Stimulated activated CD8-positive, alpha-beta memory T cell treated with anti-CD3 and anti-CD28 coated beads, Interleukin-4, amount 100 ng/mL, for 48 hours (primary cell): ENCODE measurements at regions not wholly inside any gene's neighbourhood (a gene's known extent, or its start where the extent isn't known, plus 50 kb on each side); places are given as distances from the start of the nearest gene placed in this dataset.

ENCODE experiments used
- DNase-seq: peaks from one replicate; pipeline ENCODE4 v3.0.0-alpha.2; 2020

DNA sequence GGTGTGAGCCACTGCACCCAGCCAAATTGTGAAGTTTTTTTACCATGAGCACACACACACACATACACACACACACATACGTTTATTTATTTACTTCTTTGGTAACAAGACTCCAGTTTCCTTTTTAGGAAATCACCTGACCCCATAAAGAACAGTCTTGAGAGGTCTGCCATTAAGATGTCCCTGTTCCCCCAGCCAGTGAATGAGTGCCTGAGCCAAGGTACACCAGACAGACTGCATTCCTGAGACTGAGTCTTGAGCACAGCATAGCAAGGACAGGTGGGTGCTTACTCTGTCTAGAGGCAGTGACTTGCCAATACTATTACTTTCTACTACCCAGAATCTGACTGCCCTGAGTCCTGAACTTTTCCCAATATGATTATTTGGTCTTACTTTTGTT, 167.2 kb upstream of the SATB2 start:
- no peak for DNase-seq

DNA sequence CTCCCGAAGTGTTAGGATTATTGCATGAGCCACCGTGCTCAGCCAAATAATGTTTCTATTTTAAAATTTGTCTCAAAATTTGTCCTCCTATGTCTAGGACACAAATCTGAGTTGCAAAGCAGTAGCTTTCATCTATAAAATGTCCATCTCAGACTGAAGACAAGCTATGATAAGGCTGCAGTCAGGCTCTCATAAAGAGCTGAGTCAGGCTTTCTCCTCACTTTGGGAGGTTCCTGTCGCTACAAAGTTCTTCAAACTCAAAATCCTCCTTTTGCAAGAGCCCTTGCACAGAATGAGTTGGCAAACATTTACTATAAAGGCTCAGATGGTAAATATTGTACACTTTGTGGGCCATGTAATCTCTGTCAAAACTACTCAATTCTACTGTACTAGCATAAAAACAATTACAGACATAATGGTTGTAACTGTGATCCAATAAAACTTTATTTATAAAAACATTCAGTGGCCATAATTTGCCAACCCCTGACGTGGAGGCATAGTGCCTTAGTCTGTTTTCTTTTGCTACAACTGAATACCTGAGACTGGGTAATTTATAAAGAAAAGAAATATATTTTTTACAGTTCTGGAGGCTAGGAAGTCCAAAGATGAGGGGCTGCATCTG, 154.9 kb upstream of the SATB2 start:
- DNase-seq, result no peak

DNA sequence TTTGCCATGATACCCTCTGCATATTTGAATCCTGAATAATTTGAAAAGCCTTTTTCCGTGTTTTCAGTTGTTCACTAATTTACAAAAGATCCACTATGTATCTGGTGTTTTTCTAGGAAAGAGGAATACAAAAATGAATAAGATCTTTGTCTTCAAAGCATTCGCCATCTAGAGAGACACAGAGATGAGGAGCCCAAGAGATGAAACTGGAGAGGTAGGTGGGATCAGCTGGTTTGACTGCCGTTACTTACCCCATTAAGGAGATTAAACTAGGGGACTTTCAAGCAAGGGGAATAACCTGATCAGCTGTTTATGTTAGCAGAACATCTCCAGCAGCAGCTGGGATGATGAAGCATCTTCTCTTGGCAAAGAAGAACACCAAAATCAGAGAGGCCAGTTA, 150.2 kb upstream of the SATB2 start:
- DNase-seq, result no peak

DNA sequence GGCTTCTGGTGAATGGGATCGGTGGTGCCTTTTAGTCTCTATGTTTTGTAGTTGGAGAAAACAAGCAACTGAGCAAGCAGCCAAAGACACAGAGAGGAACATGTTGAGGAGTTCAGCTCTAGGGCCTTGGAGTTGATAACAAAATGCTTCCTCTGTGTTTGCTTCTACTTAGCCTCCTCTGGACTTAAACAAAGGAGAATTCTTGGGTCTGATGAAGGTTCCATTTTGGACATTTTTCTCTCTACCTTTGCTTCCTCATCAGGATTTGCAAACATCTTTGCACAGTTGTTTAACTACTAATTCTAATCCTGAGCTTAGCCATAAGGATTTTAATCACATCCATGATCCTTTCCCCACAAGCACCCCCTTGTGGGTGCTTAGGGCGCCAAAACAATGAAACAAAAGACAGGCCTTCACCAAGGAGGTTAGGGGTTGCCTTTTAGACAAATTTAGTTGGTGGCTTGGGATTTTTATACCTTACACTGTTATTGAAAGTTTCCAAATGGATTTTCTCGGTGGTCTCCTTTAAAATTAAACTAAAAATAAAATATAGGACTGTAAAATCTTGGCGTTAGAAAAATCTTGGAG, 148.5 kb upstream of the SATB2 start:
- no peak for DNase-seq

DNA sequence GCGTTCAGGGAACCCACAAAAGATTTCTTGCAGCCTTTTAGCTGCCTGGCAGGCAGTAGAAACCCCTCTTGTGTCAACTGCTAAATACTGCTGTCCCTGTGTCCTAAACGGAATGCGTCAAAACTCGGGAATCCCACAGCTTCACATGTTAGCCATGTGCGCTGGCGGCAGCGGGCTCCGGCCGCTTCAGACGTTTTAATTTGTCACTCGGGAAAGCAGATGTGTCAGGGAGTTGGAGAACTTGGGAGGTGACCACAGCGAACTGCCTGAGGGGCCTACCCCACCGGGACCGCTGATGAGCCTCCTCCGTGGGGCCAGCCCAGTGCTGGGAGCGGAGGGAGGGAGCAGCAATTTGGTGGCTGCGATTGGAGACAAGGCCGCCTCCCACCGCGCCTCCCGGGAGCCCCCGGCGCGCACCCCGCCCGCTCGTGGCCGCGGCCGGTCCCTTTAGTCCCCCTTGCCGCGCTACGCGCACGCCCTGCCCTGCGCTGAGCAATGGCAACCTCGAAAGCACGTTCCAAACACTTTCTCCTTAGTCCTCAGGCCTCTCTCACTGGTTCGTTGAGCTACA, 146.1 kb upstream of the SATB2 start:
- no peak for DNase-seq

DNA sequence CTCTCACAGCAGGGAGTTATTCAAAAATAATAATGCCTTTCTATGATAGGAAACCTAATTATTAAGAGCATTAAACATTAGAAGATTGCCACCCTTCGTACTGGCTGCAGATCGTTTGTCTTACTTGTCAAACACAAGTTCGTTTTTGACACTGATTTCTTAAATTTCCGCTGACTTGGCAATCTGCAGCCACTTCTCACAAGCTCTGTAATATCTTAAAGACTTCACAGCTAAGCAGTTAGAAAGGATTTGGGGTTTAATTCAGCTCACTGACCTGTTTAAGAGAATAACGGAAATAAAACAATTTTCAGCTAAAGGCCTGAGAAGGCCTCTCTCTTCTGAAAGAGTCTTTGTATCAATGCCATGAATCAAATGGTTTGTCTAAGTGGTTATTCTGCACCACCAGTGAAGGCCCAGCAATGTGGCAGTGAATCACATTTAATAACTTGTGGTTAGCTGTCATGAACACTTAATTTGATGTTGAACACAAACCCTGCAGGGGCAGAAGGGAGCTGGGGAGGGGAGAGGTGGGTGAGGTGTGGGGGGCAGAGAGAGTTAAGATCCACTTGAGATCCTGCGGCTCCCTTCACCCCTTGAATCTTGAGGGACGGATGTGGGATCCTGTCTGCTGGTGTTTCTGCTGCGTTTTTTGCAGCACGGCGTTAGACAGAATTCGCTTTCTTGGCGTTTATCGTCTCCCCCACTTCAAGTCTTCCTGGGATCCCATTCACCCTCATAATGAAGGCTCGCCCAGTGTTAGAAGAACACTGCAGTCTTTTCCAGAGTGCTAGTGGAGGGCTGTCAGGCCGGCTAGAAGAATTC, 145.4 kb upstream of the SATB2 start:
- DNase-seq, result no peak

DNA sequence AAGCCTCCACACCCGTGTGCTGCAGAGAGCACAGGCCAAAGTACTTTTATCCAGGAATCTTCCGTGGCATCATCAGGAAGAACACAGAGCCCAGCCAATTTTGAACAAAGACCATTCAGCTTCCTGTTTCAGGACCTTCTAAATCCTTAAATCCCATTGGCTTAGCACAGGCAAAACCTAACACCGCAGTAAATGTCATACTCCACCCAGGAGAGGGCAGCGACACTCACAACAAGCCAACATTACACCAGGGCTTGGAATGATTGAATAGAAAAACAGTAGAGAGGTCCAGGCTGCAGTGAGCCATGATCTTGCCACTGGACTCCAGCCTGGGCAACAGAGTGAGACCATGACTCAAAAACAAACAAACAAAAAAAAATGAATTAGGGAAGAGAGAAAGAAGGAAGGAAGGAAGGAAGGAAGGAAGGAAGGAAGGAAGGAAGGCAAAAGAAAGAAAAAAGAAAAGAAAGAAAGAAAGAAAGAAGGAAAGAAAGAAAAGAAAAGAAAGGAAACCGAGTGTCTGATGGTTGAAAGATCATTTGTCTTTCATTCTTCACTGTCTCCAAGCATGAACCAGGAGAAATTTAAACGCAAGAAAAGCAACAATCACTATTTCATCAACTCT, 144.6 kb upstream of the SATB2 start:
- no peak for DNase-seq

DNA sequence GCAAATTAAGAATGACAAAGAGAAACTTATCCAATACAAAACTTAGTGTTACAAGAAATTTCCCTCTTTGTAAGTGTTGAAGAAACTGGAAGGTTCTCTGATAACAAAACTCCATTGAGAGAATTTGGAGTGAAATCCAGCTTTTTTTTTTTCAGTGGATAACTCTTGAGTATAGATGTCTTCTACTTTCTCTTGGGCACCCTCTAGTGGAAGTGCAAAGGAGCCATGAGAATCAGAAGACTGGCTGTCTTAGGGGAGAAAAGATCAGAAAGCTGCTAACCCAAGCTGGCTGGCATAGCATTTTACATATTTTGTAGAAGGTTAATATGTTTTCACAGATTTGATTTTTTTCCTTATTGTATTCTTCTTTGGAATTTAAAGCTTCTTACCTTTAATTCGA, 138.8 kb upstream of the SATB2 start:
- no peak for DNase-seq

DNA sequence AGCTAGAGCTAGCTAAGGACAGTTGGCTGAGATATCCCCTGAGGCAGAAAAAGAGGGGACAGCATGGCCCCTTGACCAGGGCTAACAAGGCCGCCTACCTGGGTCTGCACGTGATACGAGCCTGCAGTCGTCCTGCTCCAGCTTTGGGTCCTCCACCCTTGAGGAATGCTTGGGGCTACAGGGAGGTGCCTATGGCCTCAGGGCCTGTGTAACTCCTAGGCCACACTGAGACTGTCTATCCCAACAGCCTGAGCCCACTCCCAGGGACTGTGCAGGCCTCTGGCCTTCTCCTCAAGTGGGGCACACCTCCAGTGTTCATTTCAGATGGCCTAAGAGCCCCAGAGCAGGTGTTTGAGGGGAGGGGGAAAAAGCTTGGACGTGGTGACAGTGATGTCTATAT, 136.7 kb upstream of the SATB2 start:
- no peak for DNase-seq

DNA sequence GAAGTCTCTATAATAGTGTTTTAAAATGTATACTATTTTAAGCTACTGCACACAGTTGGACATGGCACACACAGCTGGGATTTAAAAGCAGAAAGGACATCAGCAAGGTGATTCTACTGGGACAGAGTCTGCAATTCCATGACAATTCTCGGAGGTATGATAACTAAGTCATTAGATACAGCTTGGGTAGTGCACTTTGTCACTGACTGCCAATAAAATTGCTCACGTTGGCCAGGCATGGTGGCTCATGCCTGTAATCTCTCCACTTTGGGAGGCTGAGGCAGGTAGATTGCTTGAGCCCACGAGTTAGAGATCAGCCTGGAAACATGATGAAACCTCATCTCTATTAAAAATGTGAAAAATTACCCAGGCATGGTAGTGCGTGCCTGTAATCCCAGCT, 134.1 kb upstream of the SATB2 start:
- DNase-seq, result no peak

DNA sequence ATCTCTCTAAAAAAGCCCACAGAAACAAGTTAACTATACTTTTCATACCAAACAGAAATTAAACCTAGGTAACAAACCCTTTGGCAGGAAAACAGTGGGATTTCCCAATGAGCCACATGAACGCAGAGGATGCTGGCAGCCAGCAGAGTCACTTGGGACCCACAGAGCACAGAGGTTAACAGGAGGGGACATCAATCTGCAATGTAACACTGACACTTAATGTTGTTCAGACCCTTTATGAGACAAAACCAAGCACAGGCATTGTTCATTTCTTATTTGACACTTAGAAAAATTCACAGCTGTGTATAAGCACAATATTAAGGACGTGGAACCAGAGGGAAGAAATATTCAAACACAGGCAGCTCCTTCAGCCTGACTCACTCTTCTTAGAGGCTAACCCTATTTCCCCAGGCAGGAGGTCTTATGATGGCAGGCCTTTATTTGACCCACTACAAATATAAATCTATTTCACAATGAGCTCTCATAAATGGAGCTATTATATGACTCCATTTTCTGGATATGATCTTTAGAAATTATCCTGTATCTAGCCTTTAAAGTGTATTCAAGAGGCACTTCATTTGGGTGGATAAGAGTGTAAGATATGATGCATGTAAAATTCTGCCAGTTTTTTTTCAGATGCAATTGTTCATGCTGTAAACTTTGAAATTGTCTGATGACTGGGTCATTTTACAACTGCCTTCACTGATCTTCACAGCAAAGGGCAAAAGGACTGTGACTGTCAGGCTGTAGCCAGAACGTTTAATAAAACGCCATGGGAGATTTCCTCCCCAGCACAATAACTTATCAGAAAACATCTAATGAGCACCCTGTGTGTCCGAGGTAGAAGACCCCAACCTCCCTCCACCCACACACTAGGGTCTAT, 132.8 kb upstream of the SATB2 start:
- no peak for DNase-seq

DNA sequence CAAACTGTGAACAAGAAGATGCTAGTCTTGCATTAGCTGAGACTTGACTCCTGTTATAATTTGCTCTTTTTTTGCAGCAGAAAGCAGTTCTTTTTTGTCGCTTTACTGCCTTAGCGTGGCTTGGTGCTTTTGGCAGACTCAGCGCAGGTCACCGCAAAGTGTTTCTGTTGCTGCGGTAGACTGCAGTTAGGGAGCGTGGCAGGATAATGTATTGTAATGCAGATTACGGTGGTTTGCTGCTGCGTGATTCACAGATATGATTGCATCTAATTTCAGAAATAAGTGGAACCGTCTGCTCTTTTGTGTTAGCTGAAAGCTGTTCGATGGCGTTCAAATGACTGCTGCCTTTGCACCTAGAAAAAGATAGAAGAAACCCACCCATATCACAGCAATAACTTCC, 131.6 kb upstream of the SATB2 start:
- DNase-seq, result no peak

DNA sequence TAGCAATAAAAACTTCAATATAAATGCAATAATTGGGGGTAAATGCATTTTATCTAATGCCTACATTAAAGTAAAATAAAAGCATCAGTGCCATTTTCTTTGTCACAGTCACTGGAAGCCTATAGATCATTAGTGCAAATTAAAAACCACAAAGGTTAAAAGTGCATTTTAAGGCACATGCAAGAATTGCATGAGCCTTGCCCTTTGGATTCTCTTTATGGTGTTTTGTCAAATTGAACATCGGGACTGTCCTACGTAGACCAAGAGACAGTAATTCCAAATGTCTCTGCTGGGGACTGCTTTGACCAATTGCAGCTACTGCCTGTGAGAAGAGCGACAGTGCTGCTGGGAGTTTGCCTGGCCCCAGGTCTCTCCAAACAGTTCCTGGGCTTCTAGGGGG, 130.3 kb upstream of the SATB2 start:
- DNase-seq, result no peak

DNA sequence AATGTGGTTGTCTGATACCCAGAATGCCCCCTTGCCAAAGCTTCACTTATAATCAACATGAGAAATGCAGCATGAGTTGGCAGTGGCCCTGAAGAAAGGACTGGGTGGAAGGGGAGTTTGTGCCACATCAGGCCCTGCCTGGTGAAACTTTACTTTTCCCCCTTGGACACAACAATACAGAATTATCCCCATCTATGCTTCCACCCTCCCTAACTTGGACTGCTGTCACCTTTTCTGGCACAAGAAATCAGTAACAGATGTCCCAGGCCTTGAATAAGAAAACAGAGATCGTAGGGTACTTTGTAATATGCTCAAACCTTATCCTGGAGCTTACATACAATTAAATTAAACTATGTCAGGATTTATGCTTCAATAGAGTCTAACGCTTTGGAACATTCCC, 128.9 kb upstream of the SATB2 start:
- no peak for DNase-seq

DNA sequence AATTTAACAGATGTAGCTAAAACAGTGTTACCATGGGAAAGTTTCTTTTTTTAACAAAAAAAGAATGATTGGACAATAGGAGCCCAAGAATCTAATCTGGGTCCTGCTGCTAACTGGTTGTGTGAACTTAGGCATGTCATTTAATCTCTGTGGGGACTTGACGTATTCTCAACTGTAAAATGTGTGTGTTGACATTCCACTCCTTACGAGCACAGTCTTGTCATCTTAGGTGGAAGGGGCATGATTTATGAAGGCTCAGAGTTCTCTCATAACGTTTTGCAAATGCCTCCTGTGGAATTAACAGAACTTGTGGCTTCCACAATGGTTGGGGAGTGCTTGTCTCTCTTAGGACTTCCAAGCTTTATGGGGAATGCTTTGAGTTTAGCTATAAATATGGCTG, 125.9 kb upstream of the SATB2 start:
- no peak for DNase-seq

DNA sequence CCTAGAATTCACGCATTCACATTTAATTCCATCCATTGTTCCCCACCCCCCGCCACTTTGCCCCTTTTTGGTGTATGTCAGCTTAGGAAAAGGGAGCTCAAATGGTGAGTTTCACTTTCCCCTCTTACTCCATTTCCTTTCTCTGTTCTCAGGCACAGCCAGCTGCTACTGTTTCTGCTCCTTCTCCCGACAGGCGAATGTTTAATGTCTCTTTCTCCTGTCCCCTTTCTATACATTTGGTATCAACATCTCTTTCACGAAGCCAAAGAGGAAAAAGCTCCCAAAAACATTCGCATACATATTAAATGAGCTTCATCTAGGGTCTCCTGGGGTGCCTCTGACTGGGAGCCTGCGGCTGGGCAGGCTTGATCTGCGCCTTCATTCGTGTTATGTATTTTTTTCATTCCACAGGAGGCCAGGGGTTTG, 124.2 kb upstream of the SATB2 start:
- no peak for DNase-seq

DNA sequence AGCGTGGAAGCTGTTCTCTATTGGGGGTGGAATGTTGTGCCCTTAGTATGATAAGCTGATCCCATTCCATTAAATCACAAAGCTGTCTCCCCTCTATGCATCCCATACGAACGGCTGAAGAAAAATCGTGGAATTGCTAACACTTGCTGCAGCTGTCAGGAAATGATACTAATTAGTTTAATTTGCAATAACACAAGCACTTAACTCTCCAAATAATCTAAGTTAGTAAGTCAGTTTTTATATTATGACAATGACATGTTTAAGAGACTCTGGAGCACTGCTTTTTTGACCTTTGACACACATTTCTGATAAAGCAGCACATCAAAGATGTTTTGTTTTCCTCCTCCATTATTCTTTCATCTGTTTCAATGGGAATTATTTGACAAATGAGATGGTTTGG, 123.7 kb upstream of the SATB2 start:
- DNase-seq, result no peak

DNA sequence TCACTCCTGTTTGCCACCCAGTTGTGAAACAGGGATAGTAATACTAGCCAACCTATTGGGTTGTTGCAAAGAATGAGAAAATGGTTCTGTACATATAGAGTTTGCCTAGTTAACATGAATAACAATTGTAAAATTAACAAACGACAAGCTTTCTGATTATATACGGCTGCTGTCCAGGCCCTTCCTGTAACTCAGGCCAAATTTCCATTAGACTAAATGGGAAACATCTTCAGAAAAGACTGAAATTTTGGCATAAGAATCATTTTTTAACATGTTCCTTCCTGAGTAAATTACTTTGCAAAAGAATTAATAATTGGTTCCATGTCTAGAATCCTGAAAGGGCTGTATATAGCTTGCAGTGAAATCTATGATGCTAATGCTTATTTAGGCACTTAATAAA, 117.7 kb upstream of the SATB2 start:
- DNase-seq, result no peak

DNA sequence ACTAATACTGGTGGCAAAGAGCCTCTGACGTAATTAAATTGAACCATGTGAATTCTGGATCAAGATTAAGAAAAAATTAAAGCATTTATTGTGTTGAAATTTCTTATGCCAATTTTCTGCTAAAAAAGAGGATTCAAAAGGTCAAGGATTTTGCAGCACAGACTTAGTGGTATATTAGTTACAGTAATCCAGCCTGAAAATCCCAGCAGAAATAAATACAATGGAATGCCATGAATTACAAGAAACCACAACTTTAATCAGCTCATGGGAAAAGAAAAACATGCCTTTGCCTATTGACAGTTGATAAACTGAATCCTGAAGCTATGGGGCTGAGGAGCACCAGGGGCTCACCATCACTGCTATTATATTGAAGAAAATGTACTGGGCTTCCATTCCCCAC, 114.8 kb upstream of the SATB2 start:
- DNase-seq, result no peak

DNA sequence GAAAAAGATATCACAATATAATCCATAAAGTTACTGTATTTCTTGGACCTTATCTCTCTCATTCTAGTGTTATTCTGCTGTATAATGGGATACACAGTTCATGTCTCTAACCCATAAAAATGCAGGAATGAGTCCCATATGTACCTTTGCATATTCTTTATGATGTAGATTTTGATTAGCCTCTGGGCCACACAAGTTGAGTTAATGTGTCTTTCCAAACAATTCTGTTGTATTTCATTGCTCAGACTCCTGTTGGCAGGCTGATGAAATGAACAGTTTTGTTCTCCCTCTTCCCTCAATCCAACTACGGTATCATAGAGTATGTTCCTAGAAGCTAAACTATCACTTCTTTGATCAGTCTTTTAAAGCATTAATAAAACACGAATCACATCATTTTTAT, 113.2 kb upstream of the SATB2 start:
- DNase-seq, result no peak

DNA sequence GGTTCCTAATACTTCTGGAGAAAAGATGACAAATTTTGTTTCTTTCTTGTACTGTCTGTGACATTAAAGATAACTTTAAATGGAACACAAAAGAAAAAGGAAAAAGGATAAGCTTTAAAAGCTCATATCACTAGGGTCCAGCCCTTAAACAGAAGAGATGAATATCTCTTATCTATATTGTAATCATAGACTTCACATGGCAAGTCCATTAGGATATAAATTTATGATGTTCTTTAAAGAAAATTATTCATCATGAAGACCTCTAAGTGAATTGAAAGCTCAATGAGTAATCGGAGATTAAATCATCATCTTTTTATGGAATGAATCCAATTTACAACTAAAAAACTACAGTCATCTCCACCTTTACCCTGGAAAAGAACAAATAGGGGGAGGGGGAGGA, 111.6 kb upstream of the SATB2 start:
- no peak for DNase-seq

DNA sequence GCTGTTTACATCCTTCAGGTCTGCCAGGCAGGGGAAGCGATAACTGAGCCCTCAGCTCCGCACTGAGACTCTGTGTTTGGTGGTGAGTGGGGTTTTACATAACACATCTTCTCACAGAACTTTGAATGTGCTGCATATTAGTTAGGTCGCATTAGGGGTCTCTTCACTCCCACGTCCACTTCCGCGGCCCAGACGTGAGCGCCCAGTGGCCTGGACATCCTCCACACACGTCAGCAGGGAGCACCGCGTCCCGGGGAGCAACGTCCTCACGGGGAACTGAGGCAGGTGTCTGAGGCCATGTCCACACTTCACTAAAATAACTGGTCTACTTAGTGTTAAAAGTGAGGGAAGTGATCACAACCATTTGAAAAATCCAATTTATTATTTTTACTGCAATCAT, 100.4 kb upstream of the SATB2 start:
- DNase-seq, result no peak
